WTC11 (cell line): ENCODE measurements at regions not wholly inside any gene's neighbourhood (a gene's known extent, or its start where the extent isn't known, plus 50 kb on each side); places are given as distances from the start of the nearest gene placed in this dataset.

Experiments used
- ATAC-seq: fragments of 200-7000 bp; cut with Tn5 transposase; 2 replicates; pipeline ENCODE4 v1.10.0; 2021; ENCODE audit warnings: mild to moderate bottlenecking, moderate library complexity
- CTCF ChIA-PET: fragments of 300-600 bp; sonication (Branson Sonifier 250); formaldehyde crosslinking; loops from one replicate; lab custom pipeline; 2021; ENCODE audit warnings: antibody characterized with exemption; lab: Charles Lee
- POLR2A ChIA-PET: fragments of 350-600 bp; sonication (Branson Sonifier 250); formaldehyde crosslinking; loops from one replicate; lab custom pipeline; 2021; ENCODE audit warnings: antibody characterized with exemption; lab: Charles Lee
- DNase-seq: peaks from one replicate; pipeline ENCODE4 v3.0.0; 2021; ENCODE audit warnings: low spot score
- H3K27ac Mint-ChIP-seq: 2 replicates; pipeline ENCODE4 v1.8.0; 2021; ENCODE audit warnings: mixed read lengths
- H3K27me3 Mint-ChIP-seq: 2 replicates; pipeline ENCODE4 v1.8.0; 2021; ENCODE audit warnings: low read depth, mild to moderate bottlenecking, moderate library complexity, mixed read lengths
- H3K36me3 Mint-ChIP-seq: 2 replicates; pipeline ENCODE4 v1.8.0; 2021; ENCODE audit warnings: mixed read lengths
- H3K4me1 Mint-ChIP-seq: 2 replicates; pipeline ENCODE4 v1.8.0; 2022; ENCODE audit warnings: mixed read lengths
- H3K4me3 Mint-ChIP-seq: 2 replicates; pipeline ENCODE4 v1.8.0; 2021; ENCODE audit warnings: mild to moderate bottlenecking, moderate library complexity, mixed read lengths
- H3K9me3 Mint-ChIP-seq: 2 replicates; pipeline ENCODE4 v1.8.0; 2021; ENCODE audit warnings: mixed read lengths
- ATF1 ChIP-seq: sonication (generic); formaldehyde crosslinking; IDR thresholded peaks from 2 replicates; pipeline ENCODE4 v1.8.1; 2023; ENCODE audit warnings: mild to moderate bottlenecking, moderate library complexity, missing genetic modification reagents
- CBFB ChIP-seq: sonication (generic); formaldehyde crosslinking; IDR thresholded peaks from 2 replicates; pipeline ENCODE4 v1.8.1; 2022; ENCODE audit warnings: mild to moderate bottlenecking, low read depth, missing genetic modification reagents
- CREB1 ChIP-seq: sonication (generic); formaldehyde crosslinking; IDR thresholded peaks from 2 replicates; pipeline ENCODE4 v1.8.0; 2023; ENCODE audit warnings: mild to moderate bottlenecking, missing genetic modification reagents
- EMX1 ChIP-seq: fragments of 250-450 bp; sonication (Bioruptor Pico); IDR thresholded peaks from 2 replicates; pipeline ENCODE4 v1.8.0; 2021; ENCODE audit warnings: mild to moderate bottlenecking
- ESRRA ChIP-seq: sonication (generic); formaldehyde crosslinking; IDR thresholded peaks from 2 replicates; pipeline ENCODE4 v1.8.1; 2022; ENCODE audit warnings: mild to moderate bottlenecking, missing genetic modification reagents, borderline replicate concordance
- ETV6 ChIP-seq: sonication (generic); formaldehyde crosslinking; IDR thresholded peaks from 2 replicates; pipeline ENCODE4 v1.8.1; 2022; ENCODE audit warnings: mild to moderate bottlenecking, missing genetic modification reagents
- GTF2I ChIP-seq: fragments of 250-450 bp; sonication (Bioruptor Pico); conservative IDR thresholded peaks from 2 replicates; pipeline ENCODE4 v1.4.0; 2021; ENCODE audit warnings: mild to moderate bottlenecking
- JUN ChIP-seq: sonication (generic); formaldehyde crosslinking; IDR thresholded peaks from 2 replicates; pipeline ENCODE4 v1.8.0; 2023; ENCODE audit warnings: mild to moderate bottlenecking, missing genetic modification reagents
- MLX ChIP-seq: sonication (generic); formaldehyde crosslinking; IDR thresholded peaks from 2 replicates; pipeline ENCODE4 v1.8.1; 2023; ENCODE audit warnings: mild to moderate bottlenecking, missing genetic modification reagents, moderate library complexity
- OVOL2 ChIP-seq: fragments of 250-450 bp; sonication (Bioruptor Pico); IDR thresholded peaks from 2 replicates; pipeline ENCODE4 v1.9.0; 2021; ENCODE audit warnings: mild to moderate bottlenecking, borderline replicate concordance
- PRRX2 ChIP-seq: fragments of 250-450 bp; sonication (Bioruptor Pico); IDR thresholded peaks from 2 replicates; pipeline ENCODE4 v1.8.0; 2021; ENCODE audit warnings: mild to moderate bottlenecking
- SMAD3 ChIP-seq: sonication (generic); formaldehyde crosslinking; IDR thresholded peaks from 2 replicates; pipeline ENCODE4 v1.8.0; 2022; ENCODE audit warnings: missing genetic modification reagents, mild to moderate bottlenecking, borderline replicate concordance
- SMAD4 ChIP-seq: sonication (generic); formaldehyde crosslinking; IDR thresholded peaks from 2 replicates; pipeline ENCODE4 v1.8.0; 2022; ENCODE audit warnings: mild to moderate bottlenecking, missing genetic modification reagents
- TCF7 ChIP-seq: sonication (generic); formaldehyde crosslinking; IDR thresholded peaks from 2 replicates; pipeline ENCODE4 v1.8.0; 2022; ENCODE audit warnings: mild to moderate bottlenecking, low read depth, missing genetic modification reagents, moderate library complexity
- TEAD4 ChIP-seq: sonication (generic); formaldehyde crosslinking; IDR thresholded peaks from 2 replicates; pipeline ENCODE4 v1.8.0; 2022; ENCODE audit warnings: mild to moderate bottlenecking, missing genetic modification reagents
- USF1 ChIP-seq: sonication (generic); formaldehyde crosslinking; IDR thresholded peaks from 2 replicates; pipeline ENCODE4 v1.8.0; 2022; ENCODE audit warnings: mild to moderate bottlenecking, missing genetic modification reagents
- USF2 ChIP-seq: sonication (generic); formaldehyde crosslinking; IDR thresholded peaks from 2 replicates; pipeline ENCODE4 v1.8.1; 2023; ENCODE audit warnings: mild to moderate bottlenecking, missing genetic modification reagents, moderate library complexity
- ZNF219 ChIP-seq: sonication (generic); formaldehyde crosslinking; IDR thresholded peaks from 2 replicates; pipeline ENCODE4 v1.8.0; 2023; ENCODE audit warnings: missing genetic modification reagents, mild to moderate bottlenecking, borderline replicate concordance
- ZNF532 ChIP-seq: fragments of 250-450 bp; sonication (Bioruptor Pico); IDR thresholded peaks from 2 replicates; pipeline ENCODE4 v1.9.0; 2021; ENCODE audit warnings: mild to moderate bottlenecking, borderline replicate concordance
- TF ChIP-seq, protein P1 (sequence below): sonication (generic); formaldehyde crosslinking; IDR thresholded peaks from 2 replicates; pipeline ENCODE4 v1.8.1; 2022; ENCODE audit warnings: mild to moderate bottlenecking, moderate library complexity, missing genetic modification reagents
- TF ChIP-seq, protein P2 (sequence below): sonication (generic); formaldehyde crosslinking; IDR thresholded peaks from 2 replicates; pipeline ENCODE4 v1.8.0; 2023; ENCODE audit warnings: mild to moderate bottlenecking, missing genetic modification reagents
- TF ChIP-seq, protein P3 (sequence below): sonication (generic); formaldehyde crosslinking; IDR thresholded peaks from 2 replicates; pipeline ENCODE4 v1.8.1; 2023; ENCODE audit warnings: mild to moderate bottlenecking, missing genetic modification reagents
- TF ChIP-seq, protein P4 (sequence below): fragments of 250-450 bp; sonication (Bioruptor Pico); IDR thresholded peaks from 2 replicates; pipeline ENCODE4 v1.9.0; 2021; ENCODE audit warnings: mild to moderate bottlenecking

- DNase-seq, result no peak
- CTCF ChIA-PET, result no interaction called here
Observed at GRCh38 chr4:187286525-187286924, 562.9 kb upstream of the FAT1 start.

DNA sequence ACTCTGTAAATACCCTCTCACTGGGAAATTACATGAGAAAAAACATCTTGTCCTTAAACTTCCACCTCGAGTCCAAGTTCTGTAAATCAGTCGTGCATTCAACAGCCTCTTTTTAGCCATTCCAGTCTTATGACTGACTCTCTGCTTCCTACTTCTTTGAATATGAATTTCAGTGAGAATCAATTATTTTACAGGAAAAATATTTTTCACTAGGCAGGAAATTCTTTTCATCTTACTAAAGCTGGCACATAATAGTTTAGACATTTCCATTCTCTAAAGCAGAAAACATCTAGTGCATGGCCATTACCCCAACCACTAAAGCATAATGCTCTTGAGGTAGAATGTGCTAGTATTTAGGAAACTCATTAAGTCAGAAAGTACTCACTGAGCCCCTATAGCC lies 565.7 kb upstream of the FAT1 start:
- ChIA-PET POLR2A (no interaction called here), CTCF (no interaction called here)
- H3K4me3 Mint-ChIP-seq, result no peak overlapping the region
- no peak overlapping the region for H3K27ac Mint-ChIP-seq
- no peak for DNase-seq
- no peaks in the 10 kb centered on the region for H3K27me3 Mint-ChIP-seq
- H3K9me3 Mint-ChIP-seq, result peaks cover 3% of the 10 kb centered on the region; the same call in 1 of the 2 replicates
- no peak for ATAC-seq
- TF ChIP-seq JUN (CRISPR knock-in tag), result no peak
- TF ChIP-seq ESRRA (CRISPR knock-in tag), result no peak
- TF ChIP-seq SMAD4 (CRISPR knock-in tag), result no peak
- TF ChIP-seq OVOL2 (CRISPR knock-in tag), result no peak
- TF ChIP-seq, protein P1, sequence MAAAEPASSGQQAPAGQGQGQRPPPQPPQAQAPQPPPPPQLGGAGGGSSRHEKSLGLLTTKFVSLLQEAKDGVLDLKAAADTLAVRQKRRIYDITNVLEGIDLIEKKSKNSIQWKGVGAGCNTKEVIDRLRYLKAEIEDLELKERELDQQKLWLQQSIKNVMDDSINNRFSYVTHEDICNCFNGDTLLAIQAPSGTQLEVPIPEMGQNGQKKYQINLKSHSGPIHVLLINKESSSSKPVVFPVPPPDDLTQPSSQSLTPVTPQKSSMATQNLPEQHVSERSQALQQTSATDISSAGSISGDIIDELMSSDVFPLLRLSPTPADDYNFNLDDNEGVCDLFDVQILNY (CRISPR knock-in tag), result no peak
- no peak for TF ChIP-seq ZNF532 (CRISPR knock-in tag)
- TF ChIP-seq USF2 (CRISPR knock-in tag), result no peak
- TF ChIP-seq CBFB (CRISPR knock-in tag), result no peak
- TF ChIP-seq USF1 (CRISPR knock-in tag), result no peak
- TF ChIP-seq SMAD3 (CRISPR knock-in tag), result no peak
- TF ChIP-seq ETV6 (CRISPR knock-in tag), result no peak
- no peak for TF ChIP-seq TEAD4
- TF ChIP-seq, protein P2, sequence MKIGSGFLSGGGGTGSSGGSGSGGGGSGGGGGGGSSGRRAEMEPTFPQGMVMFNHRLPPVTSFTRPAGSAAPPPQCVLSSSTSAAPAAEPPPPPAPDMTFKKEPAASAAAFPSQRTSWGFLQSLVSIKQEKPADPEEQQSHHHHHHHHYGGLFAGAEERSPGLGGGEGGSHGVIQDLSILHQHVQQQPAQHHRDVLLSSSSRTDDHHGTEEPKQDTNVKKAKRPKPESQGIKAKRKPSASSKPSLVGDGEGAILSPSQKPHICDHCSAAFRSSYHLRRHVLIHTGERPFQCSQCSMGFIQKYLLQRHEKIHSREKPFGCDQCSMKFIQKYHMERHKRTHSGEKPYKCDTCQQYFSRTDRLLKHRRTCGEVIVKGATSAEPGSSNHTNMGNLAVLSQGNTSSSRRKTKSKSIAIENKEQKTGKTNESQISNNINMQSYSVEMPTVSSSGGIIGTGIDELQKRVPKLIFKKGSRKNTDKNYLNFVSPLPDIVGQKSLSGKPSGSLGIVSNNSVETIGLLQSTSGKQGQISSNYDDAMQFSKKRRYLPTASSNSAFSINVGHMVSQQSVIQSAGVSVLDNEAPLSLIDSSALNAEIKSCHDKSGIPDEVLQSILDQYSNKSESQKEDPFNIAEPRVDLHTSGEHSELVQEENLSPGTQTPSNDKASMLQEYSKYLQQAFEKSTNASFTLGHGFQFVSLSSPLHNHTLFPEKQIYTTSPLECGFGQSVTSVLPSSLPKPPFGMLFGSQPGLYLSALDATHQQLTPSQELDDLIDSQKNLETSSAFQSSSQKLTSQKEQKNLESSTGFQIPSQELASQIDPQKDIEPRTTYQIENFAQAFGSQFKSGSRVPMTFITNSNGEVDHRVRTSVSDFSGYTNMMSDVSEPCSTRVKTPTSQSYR, result no peak
- no peak for TF ChIP-seq MLX (CRISPR knock-in tag)
- no peaks in the 10 kb centered on the region for H3K36me3 Mint-ChIP-seq
- no peaks in the 10 kb centered on the region for H3K4me1 Mint-ChIP-seq

More at GRCh38 chr4:187286525-187286924, 562.9 kb upstream of the FAT1 start:
- Mint-ChIP-seq H3K9me3 (peaks cover 5% of the 10 kb centered on the region; the same call in 1 of the 2 replicates), H3K4me1 (no peaks in the 10 kb centered on the region), H3K4me3 (no peak overlapping the region), H3K27ac (no peak overlapping the region), H3K27me3 (no peaks in the 10 kb centered on the region), H3K36me3 (no peaks in the 10 kb centered on the region)
- POLR2A ChIA-PET, result no interaction called here
- ATAC-seq, result no peak
- TF ChIP-seq TCF7 (no peak), CREB1 (CRISPR knock-in tag) (no peak), ZNF219 (CRISPR knock-in tag) (no peak), ESRRA (CRISPR knock-in tag) (no peak), PRRX2 (CRISPR knock-in tag) (no peak), GTF2I (CRISPR knock-in tag) (no peak), EMX1 (CRISPR knock-in tag) (no peak), USF2 (CRISPR knock-in tag) (no peak), ATF1 (CRISPR knock-in tag) (no peak)
- TF ChIP-seq, protein P3, sequence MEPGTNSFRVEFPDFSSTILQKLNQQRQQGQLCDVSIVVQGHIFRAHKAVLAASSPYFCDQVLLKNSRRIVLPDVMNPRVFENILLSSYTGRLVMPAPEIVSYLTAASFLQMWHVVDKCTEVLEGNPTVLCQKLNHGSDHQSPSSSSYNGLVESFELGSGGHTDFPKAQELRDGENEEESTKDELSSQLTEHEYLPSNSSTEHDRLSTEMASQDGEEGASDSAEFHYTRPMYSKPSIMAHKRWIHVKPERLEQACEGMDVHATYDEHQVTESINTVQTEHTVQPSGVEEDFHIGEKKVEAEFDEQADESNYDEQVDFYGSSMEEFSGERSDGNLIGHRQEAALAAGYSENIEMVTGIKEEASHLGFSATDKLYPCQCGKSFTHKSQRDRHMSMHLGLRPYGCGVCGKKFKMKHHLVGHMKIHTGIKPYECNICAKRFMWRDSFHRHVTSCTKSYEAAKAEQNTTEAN (CRISPR knock-in tag), result no peak
- TF ChIP-seq, protein P4, sequence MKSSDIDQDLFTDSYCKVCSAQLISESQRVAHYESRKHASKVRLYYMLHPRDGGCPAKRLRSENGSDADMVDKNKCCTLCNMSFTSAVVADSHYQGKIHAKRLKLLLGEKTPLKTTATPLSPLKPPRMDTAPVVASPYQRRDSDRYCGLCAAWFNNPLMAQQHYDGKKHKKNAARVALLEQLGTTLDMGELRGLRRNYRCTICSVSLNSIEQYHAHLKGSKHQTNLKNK (CRISPR knock-in tag), result no peak
